GM12878 (cell line): ENCODE measurements at regions not wholly inside any gene's neighbourhood (a gene's known extent, or its start where the extent isn't known, plus 50 kb on each side); places are given as distances from the start of the nearest gene placed in this dataset.

Experiments
- ATAC-seq: fragments of 200-7000 bp; cut with Tn5 transposase; 3 replicates; pipeline ENCODE4 v1.9.1; 2020; ENCODE audit warnings: mild to moderate bottlenecking, moderate library complexity
- BruUV-seq: library from RNA; stranded (reverse); fragments of 400-500 nt; replicated peaks from 2 replicates; lab custom pipeline; 2021; lab: Mats Ljungman, UMichigan
- CTCF ChIA-PET: fragments of 300-600 bp; sonication (Branson Sonifier 250); formaldehyde crosslinking; extraction: SDS; loops from one replicate; lab custom pipeline; 2021; ENCODE audit warnings: inconsistent platforms; lab: Yijun Ruan, JAX
- POLR2A ChIA-PET: fragments of 350-600 bp; formaldehyde crosslinking; extraction: SDS; loops from one replicate; lab custom pipeline; 2021; ENCODE audit warnings: inconsistent platforms; lab: Charles Lee
- RAD21 ChIA-PET: fragments of 300-600 bp; sonication (Branson Sonifier 250); formaldehyde crosslinking; loops from one replicate; lab custom pipeline; 2023; ENCODE audit warnings: antibody characterized with exemption; ENCODE audit not compliant: unreplicated experiment; lab: Charles Lee
- SMC1A ChIA-PET: fragments of 300-600 bp; sonication (Branson Sonifier 250); formaldehyde crosslinking; loops from one replicate; lab custom pipeline; 2023; ENCODE audit not compliant: unreplicated experiment, uncharacterized antibody; lab: Charles Lee
- DNase-seq: peaks from one replicate; pipeline ENCODE4 v3.0.0-alpha.2; 2011; ENCODE audit warnings: low read depth, low spot score
- FAIRE-seq: peaks from 3 replicates; lab custom pipeline; 2011; peaks lifted over from hg19 to GRCh38; lab: Jason Lieb, UNC
- H2AFZ ChIP-seq: 2 replicates; pipeline ENCODE4 v1.6.0; 2011; ENCODE audit warnings: low read depth, low read length, control low read depth; ENCODE audit not compliant: control insufficient read depth
- H3K27ac ChIP-seq: 2 replicates; pipeline ENCODE4 v1.5.1; 2011; ENCODE audit warnings: control low read depth; ENCODE audit not compliant: control insufficient read depth, insufficient read depth
- H3K27me3 ChIP-seq, 2 experiments: replicated peaks in 1 of 2; 2 replicates each; pipeline versions ENCODE4 v1.6.0 to v1.6.1; 2011; ENCODE audit warnings: low read length in 1 of 2; ENCODE audit not compliant: control insufficient read depth in 2 of 2, insufficient read depth in 2 of 2
- H3K36me3 ChIP-seq, 2 experiments: 2 replicates each; pipeline ENCODE4 v1.5.1; 2011; ENCODE audit warnings: low read length in 1 of 2; ENCODE audit not compliant: control insufficient read depth in 2 of 2, insufficient read depth in 2 of 2
- H3K4me1 ChIP-seq: 2 replicates; pipeline ENCODE4 v1.6.1; 2011; ENCODE audit warnings: mild to moderate bottlenecking, low read length, moderate library complexity, mixed read lengths; ENCODE audit not compliant: control insufficient read depth, insufficient read depth
- H3K4me2 ChIP-seq: 2 replicates; pipeline ENCODE4 v1.6.0; 2011; ENCODE audit warnings: control low read depth; ENCODE audit not compliant: control insufficient read depth, insufficient read depth
- H3K4me3 ChIP-seq: fragments of 200-600 bp; sonication (generic); 2 replicates; pipeline ENCODE4 v1.5.1; 2016
- H3K79me2 ChIP-seq: 2 replicates; pipeline ENCODE4 v1.6.0; 2011; ENCODE audit warnings: low read length; ENCODE audit not compliant: control insufficient read depth, insufficient read depth
- H3K9ac ChIP-seq: 2 replicates; pipeline ENCODE4 v1.8.0; 2011; ENCODE audit warnings: low read length, control low read depth, mixed read lengths; ENCODE audit not compliant: control insufficient read depth, insufficient read depth
- H3K9me3 ChIP-seq: replicated peaks from 3 replicates; pipeline ENCODE4 v1.5.1; 2011; ENCODE audit warnings: mild to moderate bottlenecking, low read length; ENCODE audit not compliant: control insufficient read depth, insufficient read depth
- H4K20me1 ChIP-seq: 2 replicates; pipeline ENCODE4 v1.6.0; 2011; ENCODE audit not compliant: control insufficient read depth, insufficient read depth
- EZH2 ChIP-seq: IDR thresholded peaks from 2 replicates; pipeline ENCODE4 v1.6.1; 2012; ENCODE audit warnings: low read depth, mild to moderate bottlenecking, control low read depth, inconsistent platforms, low read length, borderline replicate concordance; ENCODE audit not compliant: control insufficient read depth
- IRF3 ChIP-seq: fragments of 450-650 bp; IDR thresholded peaks from 2 replicates; pipeline ENCODE4 v1.6.1; 2014; ENCODE audit warnings: mild to moderate bottlenecking
- NFYA ChIP-seq: IDR thresholded peaks from 2 replicates; pipeline ENCODE4 v1.6.1; 2011; ENCODE audit warnings: low read depth, mild to moderate bottlenecking, low read length, improper control_type of control experiment, borderline replicate concordance
- RB1 ChIP-seq: fragments of 450-650 bp; formaldehyde crosslinking; IDR thresholded peaks from 2 replicates; pipeline ENCODE4 v1.6.1; 2017; ENCODE audit warnings: mild to moderate bottlenecking, borderline replicate concordance
- SREBF2 ChIP-seq: IDR thresholded peaks from 2 replicates; pipeline ENCODE4 v1.6.1; 2012; ENCODE audit warnings: mild to moderate bottlenecking, low read length
- SRF ChIP-seq, 2 experiments: IDR thresholded peaks; 2 replicates each; pipeline ENCODE4 v1.6.1; 2011; ENCODE audit warnings: low read depth in 2 of 2, low read length in 2 of 2, mild to moderate bottlenecking in 1 of 2, moderate library complexity in 1 of 2
- SUZ12 ChIP-seq: fragments of 200-600 bp; sonication (generic); IDR thresholded peaks from one replicate; pipeline ENCODE4 v1.6.1; 2018; ENCODE audit warnings: antibody characterized with exemption, mild to moderate bottlenecking; ENCODE audit not compliant: unreplicated experiment
- TCF12 ChIP-seq: IDR thresholded peaks from 2 replicates; pipeline ENCODE4 v1.6.1; 2011; ENCODE audit warnings: low read depth, mild to moderate bottlenecking, low read length
- ZSCAN29 ChIP-seq: fragments of 450-650 bp; IDR thresholded peaks from 2 replicates; pipeline ENCODE4 v1.6.1; 2017; ENCODE audit warnings: mild to moderate bottlenecking, moderate library complexity
- WGBS: methylation state at CpG from one replicate; pipeline ENCODE4 v1.1.6; 2016; ENCODE audit warnings: low lambda C conversion rate; ENCODE audit not compliant: insufficient replicate concordance, insufficient coverage; ENCODE audit errors: missing lambda C conversion rate; 5-methylcytosine and 5-hydroxymethylcytosine counted together
- in situ Hi-C: fragments of 300-500 bp; cut with MboI; formaldehyde crosslinking; loops from 9 replicates; pipeline ENCODE4 v1.14.3; 2018; ENCODE audit warnings: mixed read lengths
- intact Hi-C: fragments of 100-400 bp; cut with micrococcal nuclease; formaldehyde crosslinking; loops from one replicate; pipeline ENCODE4 v1.14.2; 2022; ENCODE audit not compliant: unreplicated experiment
- TF ChIP-seq, protein P1 (sequence below): fragments of 450-650 bp; IDR thresholded peaks from 2 replicates; pipeline ENCODE4 v1.6.1; 2017; ENCODE audit warnings: antibody characterized with exemption, mild to moderate bottlenecking, moderate library complexity

GRCh38 chr11:115682101-115682500, 177.9 kb upstream of the CADM1 start:
- in situ Hi-C loops, result no loop called here

GRCh38 chr11:115679945-115680344, 175.7 kb upstream of the CADM1 start:
- CTCF ChIA-PET, result no interaction called here
- SMC1A ChIA-PET, result interaction anchor here (0.5 to 0.9 kb wide), 2 partner anchors 207 to 943 kb away, joined by 3 read pairs; no protein-coding TSS in a partner anchor
- Histone ChIP-seq H3K27ac (no peak overlapping the region), H2AFZ (no peak overlapping the region), H3K9ac (no peak overlapping the region), H3K79me2 (no peaks in the 10 kb centered on the region), H3K4me2 (no peak overlapping the region), H3K36me3 (no peaks in the 10 kb centered on the region), H3K9me3 (no peaks in the 10 kb centered on the region), H4K20me1 (no peaks in the 10 kb centered on the region), H3K4me3 (no peak overlapping the region), H3K4me1 (no peaks in the 10 kb centered on the region), H3K27me3 (no peaks in the 10 kb centered on the region)
- in situ Hi-C loops, result no loop called here
- RAD21 ChIA-PET, result no interaction called here
- WGBS, result 40% methylated on average over 4 of the region's 4 CpGs
- POLR2A ChIA-PET, result no interaction called here
- intact Hi-C loops, result loop anchor here (10.0 kb wide), 1 partner anchor 345 kb away; no protein-coding TSS in a partner anchor
- FAIRE-seq (no peak), ATAC-seq (no peak), DNase-seq (no peak)
- no TSS peak for BruUV-seq
- TF ChIP-seq RB1 (no peak), SUZ12 (no peak), ZSCAN29 (no peak), IRF3 (no peak), TCF12 (no peak), SREBF2 (no peak), NFYA (no peak)

More at GRCh38 chr11:115682101-115682500, 177.9 kb upstream of the CADM1 start:
- no peaks in the 10 kb centered on the region for H4K20me1 ChIP-seq
- H2AFZ ChIP-seq, result no peak overlapping the region
- H3K27me3 ChIP-seq, result no peaks in the 10 kb centered on the region
- ChIA-PET POLR2A (no interaction called here), RAD21 (interaction anchor here (1.1 kb wide), 1 partner anchor 347 kb away, joined by 3 read pairs; no protein-coding TSS in a partner anchor), CTCF (no interaction called here), SMC1A (no interaction called here)
- H3K27ac ChIP-seq, result no peak overlapping the region
- ATAC-seq, result no peak
- no peak overlapping the region for H3K9ac ChIP-seq
- no peaks in the 10 kb centered on the region for H3K79me2 ChIP-seq
- no peak for FAIRE-seq
- H3K36me3 ChIP-seq, result no peaks in the 10 kb centered on the region
- no peak for TF ChIP-seq SRF (IDR thresholded peaks at IDR 0.05; ENCODE audit: low read depth in 2 of 2, low read length in 2 of 2)
- TF ChIP-seq, protein P1, sequence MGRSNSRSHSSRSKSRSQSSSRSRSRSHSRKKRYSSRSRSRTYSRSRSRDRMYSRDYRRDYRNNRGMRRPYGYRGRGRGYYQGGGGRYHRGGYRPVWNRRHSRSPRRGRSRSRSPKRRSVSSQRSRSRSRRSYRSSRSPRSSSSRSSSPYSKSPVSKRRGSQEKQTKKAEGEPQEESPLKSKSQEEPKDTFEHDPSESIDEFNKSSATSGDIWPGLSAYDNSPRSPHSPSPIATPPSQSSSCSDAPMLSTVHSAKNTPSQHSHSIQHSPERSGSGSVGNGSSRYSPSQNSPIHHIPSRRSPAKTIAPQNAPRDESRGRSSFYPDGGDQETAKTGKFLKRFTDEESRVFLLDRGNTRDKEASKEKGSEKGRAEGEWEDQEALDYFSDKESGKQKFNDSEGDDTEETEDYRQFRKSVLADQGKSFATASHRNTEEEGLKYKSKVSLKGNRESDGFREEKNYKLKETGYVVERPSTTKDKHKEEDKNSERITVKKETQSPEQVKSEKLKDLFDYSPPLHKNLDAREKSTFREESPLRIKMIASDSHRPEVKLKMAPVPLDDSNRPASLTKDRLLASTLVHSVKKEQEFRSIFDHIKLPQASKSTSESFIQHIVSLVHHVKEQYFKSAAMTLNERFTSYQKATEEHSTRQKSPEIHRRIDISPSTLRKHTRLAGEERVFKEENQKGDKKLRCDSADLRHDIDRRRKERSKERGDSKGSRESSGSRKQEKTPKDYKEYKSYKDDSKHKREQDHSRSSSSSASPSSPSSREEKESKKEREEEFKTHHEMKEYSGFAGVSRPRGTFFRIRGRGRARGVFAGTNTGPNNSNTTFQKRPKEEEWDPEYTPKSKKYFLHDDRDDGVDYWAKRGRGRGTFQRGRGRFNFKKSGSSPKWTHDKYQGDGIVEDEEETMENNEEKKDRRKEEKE, result no peak
- no peak for TF ChIP-seq EZH2
- no peak for DNase-seq
- H3K4me1 ChIP-seq, result no peaks in the 10 kb centered on the region
- no peaks in the 10 kb centered on the region for H3K9me3 ChIP-seq
- no peak overlapping the region for H3K4me2 ChIP-seq
- BruUV-seq, result no TSS peak
- WGBS, result 30% methylated on average over 5 of the region's 5 CpGs
- H3K4me3 ChIP-seq, result no peak overlapping the region
- intact Hi-C loops, result no loop called here
